HepG2 (cell line): ENCODE measurements at regions not wholly inside any gene's neighbourhood (a gene's known extent, or its start where the extent isn't known, plus 50 kb on each side); places are given as distances from the start of the nearest gene placed in this dataset.

Experiments
- ATAC-seq: fragments of 200-7000 bp; cut with Tn5 transposase; 3 replicates; pipeline ENCODE4 v1.9.1; 2020; ENCODE audit warnings: mild to moderate bottlenecking, moderate library complexity
- BruUV-seq: library from RNA; stranded (reverse); fragments of 400-500 nt; replicated peaks from 2 replicates; lab custom pipeline; 2021; lab: Mats Ljungman, UMichigan
- CTCF ChIA-PET: fragments of 300-600 bp; formaldehyde crosslinking; extraction: SDS; loops from one replicate; lab custom pipeline; 2021; ENCODE audit warnings: low total read pairs, inconsistent platforms, low intra/inter-chr PET ratio; lab: Yijun Ruan, JAX
- POLR2A ChIA-PET: fragments of 350-600 bp; sonication (Branson Sonifier 250); formaldehyde crosslinking; loops from one replicate; lab custom pipeline; 2020; ENCODE audit warnings: antibody characterized with exemption, inconsistent platforms; lab: Yijun Ruan, JAX
- DNase-seq: peaks from one replicate; pipeline ENCODE4 v3.0.0-alpha.2; 2015; ENCODE audit warnings: low spot score
- FAIRE-seq: peaks from 3 replicates; lab custom pipeline; 2011; peaks lifted over from hg19 to GRCh38; lab: Jason Lieb, UNC
- H2AFZ ChIP-seq: one replicate; pipeline ENCODE4 v1.6.1; 2011; ENCODE audit warnings: low read length, inconsistent platforms
- H3K27ac ChIP-seq: fragments of 300-600 bp; 3 replicates; pipeline ENCODE4 v1.8.0; 2011; ENCODE audit warnings: mixed run types, mild to moderate bottlenecking, mixed read lengths, low read length, inconsistent platforms; ENCODE audit not compliant: insufficient read depth; ENCODE audit errors: extremely low read length
- H3K27me3 ChIP-seq, 2 experiments: fragments of 200-600 bp in 1 of 2; 2 replicates in 1 of 2; 3 replicates in 1 of 2; pipeline versions ENCODE4 v1.6.0 to v1.8.0; 2011; ENCODE audit warnings: low read length in 2 of 2, mild to moderate bottlenecking in 2 of 2, moderate library complexity in 2 of 2, inconsistent platforms in 1 of 2; ENCODE audit not compliant: insufficient read depth in 2 of 2, control insufficient read depth in 1 of 2
- H3K36me3 ChIP-seq, 2 experiments: fragments of 200-600 bp in 1 of 2; replicated peaks in 1 of 2; 2 replicates in 1 of 2; 3 replicates in 1 of 2; pipeline versions ENCODE4 v1.5.1 to v1.8.0; 2011; ENCODE audit warnings: low read length in 2 of 2, inconsistent platforms in 1 of 2; ENCODE audit not compliant: insufficient read depth in 2 of 2, control insufficient read depth in 1 of 2
- H3K4me1 ChIP-seq: 2 replicates; pipeline ENCODE4 v1.5.1; 2012; ENCODE audit warnings: low read length, inconsistent platforms; ENCODE audit not compliant: insufficient read depth
- H3K4me2 ChIP-seq: 2 replicates; pipeline ENCODE4 v1.6.0; 2011; ENCODE audit warnings: low read depth, low read length, inconsistent platforms
- H3K4me3 ChIP-seq, 3 experiments: fragments of 200-600 bp in 1 of 3; sonication (generic), shearing (Covaris generic) in 1 of 3; replicated peaks in 1 of 3; 2 replicates each; pipeline ENCODE4 v1.5.1; 2011 to 2016; ENCODE audit warnings: low read length in 3 of 3, inconsistent platforms in 2 of 3, low read depth in 2 of 3, mild to moderate bottlenecking in 2 of 3, control low read depth in 1 of 3, mixed read lengths in 1 of 3; ENCODE audit not compliant: insufficient read depth in 1 of 3
- H3K79me2 ChIP-seq: one replicate; pipeline ENCODE4 v1.6.1; 2011; ENCODE audit warnings: low read length, inconsistent platforms; ENCODE audit not compliant: insufficient read depth
- H3K9ac ChIP-seq: 2 replicates; pipeline ENCODE4 v1.6.0; 2011; ENCODE audit warnings: mild to moderate bottlenecking, low read depth, low read length, inconsistent platforms; ENCODE audit not compliant: insufficient read depth
- H3K9me3 ChIP-seq: 2 replicates; pipeline ENCODE4 v1.5.1; 2012; ENCODE audit warnings: mild to moderate bottlenecking, low read length
- H4K20me1 ChIP-seq: 2 replicates; pipeline ENCODE4 v1.6.0; 2011; ENCODE audit warnings: inconsistent platforms, mild to moderate bottlenecking, low read length, moderate library complexity; ENCODE audit not compliant: insufficient read depth
- ARNT2 ChIP-seq: sonication (generic); formaldehyde crosslinking; IDR thresholded peaks from 2 replicates; pipeline ENCODE4 v1.8.0; 2022; ENCODE audit warnings: mild to moderate bottlenecking, low read depth, missing genetic modification reagents, moderate library complexity
- HOXA7 ChIP-seq: sonication (generic); formaldehyde crosslinking; IDR thresholded peaks from 2 replicates; pipeline ENCODE4 v1.8.1; 2022; ENCODE audit warnings: mild to moderate bottlenecking, missing genetic modification reagents, moderate library complexity
- MXD4 ChIP-seq: IDR thresholded peaks from 2 replicates; pipeline ENCODE4 v1.6.1; 2016; ENCODE audit warnings: mild to moderate bottlenecking, missing biosample characterization, missing genetic modification reagents
- NFAT5 ChIP-seq: sonication (generic); formaldehyde crosslinking; IDR thresholded peaks from 2 replicates; pipeline ENCODE4 v1.4.0; 2020; ENCODE audit warnings: missing genetic modification reagents
- RELA ChIP-seq: sonication (generic); formaldehyde crosslinking; IDR thresholded peaks from 2 replicates; pipeline ENCODE4 v1.4.0; 2020; ENCODE audit warnings: missing genetic modification reagents
- REXO4 ChIP-seq: sonication (generic); formaldehyde crosslinking; IDR thresholded peaks from 2 replicates; pipeline ENCODE4 v1.8.0; 2022; ENCODE audit warnings: missing genetic modification reagents, mild to moderate bottlenecking, borderline replicate concordance
- RFX5 ChIP-seq: IDR thresholded peaks from 2 replicates; pipeline ENCODE4 v1.6.1; 2011; ENCODE audit warnings: low read depth, low read length, improper control_type of control experiment
- ZBTB8A ChIP-seq: sonication (generic); formaldehyde crosslinking; IDR thresholded peaks from 2 replicates; pipeline ENCODE4 v1.4.0; 2020; ENCODE audit warnings: mild to moderate bottlenecking, low read depth, missing genetic modification reagents, borderline replicate concordance
- ZFP41 ChIP-seq: sonication (generic); formaldehyde crosslinking; IDR thresholded peaks from 2 replicates; pipeline ENCODE4 v1.4.0; 2020; ENCODE audit warnings: mild to moderate bottlenecking, missing genetic modification reagents, borderline replicate concordance
- WGBS: methylation state at CpG from one replicate; pipeline ENCODE4 v1.1.6; 2017; ENCODE audit warnings: low lambda C conversion rate; 5-methylcytosine and 5-hydroxymethylcytosine counted together
- in situ Hi-C: cut with HindIII; loops from 2 replicates; pipeline ENCODE4 v1.10.0; 2017; ENCODE audit warnings: low pct_unique_long_range_greater_than_20kb; ENCODE audit not compliant: extremely low pct_ligation_motif_present
- intact Hi-C: fragments of 100-400 bp; cut with micrococcal nuclease; formaldehyde crosslinking; loops from one replicate; pipeline ENCODE4 v1.10.0; 2022; ENCODE audit not compliant: unreplicated experiment

- H2AFZ ChIP-seq, result no peak overlapping the region
- TF ChIP-seq REXO4 (CRISPR knock-in tag) (no peak), MXD4 (no peak), ARNT2 (CRISPR knock-in tag) (no peak), RELA (CRISPR knock-in tag) (no peak), ZFP41 (CRISPR knock-in tag) (no peak), RFX5 (no peak), HOXA7 (no peak), NFAT5 (CRISPR knock-in tag) (no peak), ZBTB8A (no peak)
- TF ChIP-seq, all 625 proteins: peak for 0
- POLR2A ChIA-PET, result no interaction called here
- intact Hi-C loops, result no loop called here
- Histone ChIP-seq H3K4me3 (no peak overlapping the region), H4K20me1 (no peaks in the 10 kb centered on the region), H3K27ac (no peak overlapping the region), H3K4me2 (no peak overlapping the region), H3K36me3 (no peaks in the 10 kb centered on the region), H3K9me3 (no peaks in the 10 kb centered on the region), H3K27me3 (peaks cover 0 to 21% of the 10 kb centered on the region in 2 experiments; a peak in 3 of 5 replicates), H3K79me2 (no peaks in the 10 kb centered on the region), H3K9ac (no peak overlapping the region), H3K4me1 (no peaks in the 10 kb centered on the region)
- in situ Hi-C loops, result no loop called here
- CTCF ChIA-PET, result no interaction called here
- ATAC-seq (no peak), DNase-seq (no peak), FAIRE-seq (no peak)
- no TSS peak for BruUV-seq
- 23% methylated on average over 16 of the region's 16 CpGs for WGBS
Measured at GRCh38 chr10:130742941-130743675, 568.4 kb downstream of the TCERG1L start.
